GM12874 (cell line): ENCODE measurements at regions not wholly inside any gene's neighbourhood (a gene's known extent, or its start where the extent isn't known, plus 50 kb on each side); places are given as distances from the start of the nearest gene placed in this dataset.

Experiments
- CTCF ChIP-seq: IDR thresholded peaks from 2 replicates; pipeline ENCODE4 v1.5.1; 2011; ENCODE audit warnings: low read depth, mild to moderate bottlenecking, control low read depth, low read length, moderate library complexity; ENCODE audit not compliant: insufficient read depth

GRCh38 chr5:57327561-57328367, 153.9 kb downstream of the GPBP1 start:
- TF ChIP-seq CTCF = no peak

GRCh38 chr5:57325678-57326397, 152.0 kb downstream of the GPBP1 start:
- no peak for TF ChIP-seq CTCF

- no peak for TF ChIP-seq CTCF
These were observed 151.0 kb downstream of the GPBP1 start for GRCh38 chr5:57324861-57325260.

- TF ChIP-seq CTCF = no peak
These were observed 150.3 kb downstream of the GPBP1 start for GRCh38 chr5:57324181-57324580.

GRCh38 chr5:57320582-57320981, 146.7 kb downstream of the GPBP1 start:
- no peak for TF ChIP-seq CTCF

- no peak for TF ChIP-seq CTCF
These were observed 145.8 kb downstream of the GPBP1 start for GRCh38 chr5:57319628-57320027.

DNA sequence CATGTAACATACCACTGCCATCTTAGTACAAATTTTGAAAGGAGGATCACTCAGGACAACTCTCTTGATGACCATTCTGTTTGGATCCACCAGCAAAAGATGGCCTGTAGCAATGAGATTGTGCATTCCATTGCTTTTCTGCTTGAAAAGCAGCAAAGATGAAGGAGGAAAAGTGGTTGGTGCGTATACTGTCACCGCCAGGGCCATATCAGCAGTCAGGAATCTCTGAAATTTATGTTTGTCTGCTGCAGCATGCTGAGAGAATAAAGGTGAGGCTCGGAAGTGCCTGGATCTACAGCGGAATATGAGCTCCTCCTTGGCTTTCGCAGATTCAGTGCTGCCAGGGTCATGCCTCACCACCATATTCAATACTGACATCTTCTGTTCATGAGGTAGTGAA, 144.4 kb downstream of the GPBP1 start:
- no peak for TF ChIP-seq CTCF
